ENCODE measurements at regions not wholly inside any gene's neighbourhood (a gene's known extent, or its start where the extent isn't known, plus 50 kb on each side); places are given as distances from the start of the nearest gene placed in this dataset.

DNA sequence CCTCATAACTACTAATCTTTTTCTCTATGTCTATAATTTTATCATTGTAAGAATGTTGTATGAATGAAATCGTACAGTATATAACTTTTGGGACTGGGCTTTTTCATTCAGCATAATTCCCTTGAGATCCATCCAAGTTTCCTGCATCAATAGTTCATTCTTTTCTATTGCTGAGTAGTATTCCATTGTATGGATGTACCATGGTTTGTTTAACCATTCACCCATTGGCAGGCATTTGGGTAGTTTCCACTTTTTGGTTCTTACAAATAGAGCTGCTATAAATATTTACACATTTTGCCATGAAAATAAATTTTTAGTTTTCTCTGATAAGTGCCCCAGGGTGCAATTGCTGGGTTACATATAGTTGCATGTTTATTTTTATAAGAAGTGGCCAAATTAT lies 659.8 kb downstream of the RAPGEF2 start:
- Mint-ChIP-seq H3K36me3 (no peaks in the 10 kb centered on the region), H3K4me3 (no peak overlapping the region), H3K9me3 (peaks cover 3% of the 10 kb centered on the region), H3K27ac (no peak overlapping the region), H3K4me1 (ENCODE audit: low read depth) (no peaks in the 10 kb centered on the region), H3K27me3 (no peaks in the 10 kb centered on the region)
- POLR2A ChIA-PET = no interaction called here
- no peak for DNase-seq
- intact Hi-C loops (cut with micrococcal nuclease) = no loop called here
- CTCF ChIA-PET = no interaction called here

- intact Hi-C loops (cut with micrococcal nuclease) = no loop called here
- Mint-ChIP-seq H3K27me3 (no peaks in the 10 kb centered on the region), H3K27ac (no peak overlapping the region), H3K36me3 (no peaks in the 10 kb centered on the region), H3K4me1 (ENCODE audit: low read depth) (no peaks in the 10 kb centered on the region), H3K4me3 (no peak overlapping the region), H3K9me3 (peaks cover 3% of the 10 kb centered on the region)
- ChIA-PET POLR2A (no interaction called here), CTCF (interaction anchor here (1.1 kb wide), 1 partner anchor 205 kb away, joined by 3 read pairs; no protein-coding TSS in a partner anchor)
- no peak for DNase-seq
These were observed 661.6 kb downstream of the RAPGEF2 start for GRCh38 chr4:159764343-159764952.

DNA sequence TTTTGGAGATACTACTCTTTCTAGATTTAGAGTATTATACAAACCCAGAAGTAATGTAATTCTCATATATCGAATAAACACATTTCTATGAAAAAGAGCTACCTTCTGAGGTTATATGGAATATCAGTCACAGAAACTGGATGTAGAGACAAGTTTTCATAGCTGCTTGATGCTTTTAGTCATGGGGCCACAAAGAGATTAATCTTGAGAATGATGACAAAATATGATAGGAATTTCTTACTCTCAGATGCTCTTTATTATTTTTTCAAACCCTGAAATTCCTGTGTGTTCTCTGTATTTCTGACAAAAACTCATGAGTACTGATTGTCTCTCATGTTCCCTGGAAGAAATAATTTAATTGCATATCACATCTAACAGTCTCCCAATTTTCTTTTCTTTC lies 662.5 kb downstream of the RAPGEF2 start:
- H3K36me3 Mint-ChIP-seq = no peaks in the 10 kb centered on the region
- CTCF ChIA-PET = interaction anchor here (1.1 kb wide), 1 partner anchor 204 kb away, joined by 3 read pairs; no protein-coding TSS in a partner anchor
- H3K27me3 Mint-ChIP-seq = no peaks in the 10 kb centered on the region
- POLR2A ChIA-PET = no interaction called here
- H3K4me3 Mint-ChIP-seq = no peak overlapping the region
- H3K4me1 Mint-ChIP-seq (ENCODE audit: low read depth) = no peaks in the 10 kb centered on the region
- no peak overlapping the region for H3K27ac Mint-ChIP-seq
- H3K9me3 Mint-ChIP-seq = peaks cover 3% of the 10 kb centered on the region
- intact Hi-C loops (cut with micrococcal nuclease) = no loop called here
- no peak for DNase-seq

DNA sequence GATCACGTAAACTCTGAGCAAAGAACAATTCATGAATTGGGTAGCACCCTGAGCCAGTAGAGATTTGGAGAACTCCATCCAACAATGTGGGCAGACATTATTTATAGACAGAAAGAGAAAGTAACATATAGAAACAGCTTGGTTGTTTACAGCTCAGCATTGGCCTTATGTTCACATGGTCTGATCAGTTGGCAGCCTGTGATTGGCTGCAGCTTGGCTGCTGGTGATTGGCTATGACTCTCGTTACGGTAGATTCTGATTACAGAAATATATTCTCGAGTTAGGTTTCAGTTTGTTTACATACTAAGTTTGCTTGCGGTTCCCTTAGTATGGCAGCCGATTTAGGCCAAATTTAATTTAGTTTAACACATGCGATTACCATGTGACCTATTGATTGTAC lies 663.4 kb downstream of the RAPGEF2 start:
- CTCF ChIA-PET = no interaction called here
- Mint-ChIP-seq H3K4me3 (no peak overlapping the region), H3K27me3 (no peaks in the 10 kb centered on the region), H3K4me1 (ENCODE audit: low read depth) (no peaks in the 10 kb centered on the region), H3K27ac (no peak overlapping the region), H3K36me3 (no peaks in the 10 kb centered on the region), H3K9me3 (peaks cover 3% of the 10 kb centered on the region)
- intact Hi-C loops (cut with micrococcal nuclease) = no loop called here
- POLR2A ChIA-PET = no interaction called here
- no peak for DNase-seq

DNA sequence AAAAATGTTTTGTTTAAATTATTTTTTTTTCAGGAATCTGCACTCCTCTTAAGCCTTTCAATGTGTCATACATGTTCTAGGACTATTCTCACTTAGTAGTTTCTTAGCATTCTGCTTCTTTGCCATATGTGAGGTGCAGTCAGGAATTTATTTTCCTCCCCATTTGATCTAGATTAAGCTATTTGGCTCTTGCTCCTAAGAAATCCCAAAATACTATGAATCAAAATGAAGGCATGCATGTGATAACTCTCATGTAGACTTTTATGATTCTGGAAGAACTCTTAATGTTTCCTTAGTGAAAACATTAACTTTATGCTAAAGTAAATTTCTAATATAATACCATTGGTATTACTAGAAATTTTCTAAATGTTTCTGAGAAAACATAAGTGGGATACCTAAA lies 664.5 kb downstream of the RAPGEF2 start:
- intact Hi-C loops (cut with micrococcal nuclease) = no loop called here
- Mint-ChIP-seq H3K27ac (no peak overlapping the region), H3K4me1 (ENCODE audit: low read depth) (no peaks in the 10 kb centered on the region), H3K9me3 (peaks cover 3% of the 10 kb centered on the region), H3K27me3 (no peaks in the 10 kb centered on the region), H3K4me3 (no peak overlapping the region), H3K36me3 (no peaks in the 10 kb centered on the region)
- DNase-seq = no peak
- CTCF ChIA-PET = no interaction called here
- POLR2A ChIA-PET = no interaction called here

GRCh38 chr4:159768016-159768415 lies 665.1 kb downstream of the RAPGEF2 start:
- no peaks in the 10 kb centered on the region for H3K4me1 Mint-ChIP-seq (ENCODE audit: low read depth)
- H3K9me3 Mint-ChIP-seq = peaks cover 3% of the 10 kb centered on the region
- no peak overlapping the region for H3K4me3 Mint-ChIP-seq
- POLR2A ChIA-PET = no interaction called here
- CTCF ChIA-PET = no interaction called here
- H3K27ac Mint-ChIP-seq = no peak overlapping the region
- no peak for DNase-seq
- no peaks in the 10 kb centered on the region for H3K36me3 Mint-ChIP-seq
- intact Hi-C loops (cut with micrococcal nuclease) = no loop called here
- no peaks in the 10 kb centered on the region for H3K27me3 Mint-ChIP-seq

DNA sequence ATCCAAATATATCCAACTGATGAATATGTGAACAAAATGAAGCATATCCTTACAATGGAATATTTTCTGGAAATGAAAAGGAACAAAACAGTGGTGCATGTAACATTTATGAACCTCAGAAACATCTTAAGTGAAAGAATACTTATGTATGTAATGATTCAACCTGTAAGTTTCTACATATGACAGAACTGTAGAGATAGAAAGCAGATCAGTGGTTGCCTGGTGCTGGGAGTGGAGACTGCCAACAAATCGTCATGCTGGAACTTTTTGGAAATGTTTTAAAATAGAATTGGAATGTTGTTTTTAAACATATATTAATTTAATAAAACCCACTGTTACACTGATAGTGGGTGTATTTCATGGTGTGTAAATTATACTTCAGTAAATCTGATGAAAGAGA lies 667.5 kb downstream of the RAPGEF2 start:
- no peaks in the 10 kb centered on the region for H3K4me1 Mint-ChIP-seq (ENCODE audit: low read depth)
- H3K4me3 Mint-ChIP-seq = no peak overlapping the region
- no peaks in the 10 kb centered on the region for H3K27me3 Mint-ChIP-seq
- H3K9me3 Mint-ChIP-seq = peaks cover 3% of the 10 kb centered on the region
- H3K27ac Mint-ChIP-seq = no peak overlapping the region
- ChIA-PET CTCF (no interaction called here), POLR2A (no interaction called here)
- intact Hi-C loops (cut with micrococcal nuclease) = no loop called here
- H3K36me3 Mint-ChIP-seq = no peaks in the 10 kb centered on the region
- no peak for DNase-seq

- ChIA-PET CTCF (no interaction called here), POLR2A (no interaction called here)
- H3K36me3 Mint-ChIP-seq = no peaks in the 10 kb centered on the region
- no peak overlapping the region for H3K4me3 Mint-ChIP-seq
- H3K27ac Mint-ChIP-seq = no peak overlapping the region
- intact Hi-C loops (cut with micrococcal nuclease) = no loop called here
- H3K4me1 Mint-ChIP-seq (ENCODE audit: low read depth) = no peaks in the 10 kb centered on the region
- no peak for DNase-seq
- H3K9me3 Mint-ChIP-seq = peaks cover 2% of the 10 kb centered on the region
- H3K27me3 Mint-ChIP-seq = no peaks in the 10 kb centered on the region
These were observed 668.1 kb downstream of the RAPGEF2 start for GRCh38 chr4:159770969-159771368.

DNA sequence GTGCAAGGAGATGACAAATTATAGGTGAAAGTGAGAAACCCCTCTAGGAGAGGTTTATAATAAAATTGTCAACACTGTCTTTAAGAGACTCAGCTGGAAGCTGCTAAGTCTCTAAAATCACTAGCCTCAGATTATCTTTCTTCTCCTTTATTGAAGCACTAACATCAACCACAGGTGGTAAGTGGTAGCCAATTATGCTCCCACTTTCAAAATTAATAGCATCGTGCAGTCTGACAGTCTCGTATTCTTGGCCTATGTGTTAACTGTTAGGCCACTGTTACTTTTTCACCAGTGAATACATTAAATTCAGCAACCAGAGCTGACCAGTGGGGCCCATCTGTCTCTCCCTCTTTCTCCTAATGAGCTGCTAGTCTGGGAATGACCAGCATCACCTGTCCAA lies 674.1 kb downstream of the RAPGEF2 start:
- Mint-ChIP-seq H3K36me3 (no peaks in the 10 kb centered on the region), H3K27ac (no peak overlapping the region), H3K4me1 (ENCODE audit: low read depth) (no peaks in the 10 kb centered on the region), H3K9me3 (no peaks in the 10 kb centered on the region), H3K4me3 (no peak overlapping the region), H3K27me3 (no peaks in the 10 kb centered on the region)
- intact Hi-C loops (cut with micrococcal nuclease) = no loop called here
- POLR2A ChIA-PET = no interaction called here
- CTCF ChIA-PET = no interaction called here
- DNase-seq = no peak

DNA sequence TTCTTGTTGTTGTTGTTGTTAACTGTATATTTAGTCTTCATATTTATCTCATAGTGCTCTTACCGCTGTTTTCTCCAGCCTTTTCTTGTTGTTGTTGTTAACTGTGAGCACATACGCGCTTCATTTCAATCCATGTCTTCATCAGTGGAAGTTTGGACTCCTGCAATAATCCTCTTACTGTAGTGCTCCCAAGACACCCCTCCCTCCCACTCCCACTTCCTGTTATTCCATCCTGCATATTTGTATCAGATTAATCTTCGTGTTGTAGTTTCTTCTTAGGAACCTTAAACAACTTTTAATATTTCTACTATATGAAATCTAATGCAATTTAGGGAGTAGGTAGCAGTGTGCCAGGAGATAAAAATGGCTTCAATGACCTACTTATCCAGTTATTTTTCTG lies 674.8 kb downstream of the RAPGEF2 start:
- Mint-ChIP-seq H3K27ac (no peak overlapping the region), H3K4me3 (no peak overlapping the region), H3K9me3 (no peaks in the 10 kb centered on the region), H3K36me3 (no peaks in the 10 kb centered on the region), H3K4me1 (ENCODE audit: low read depth) (no peaks in the 10 kb centered on the region), H3K27me3 (no peaks in the 10 kb centered on the region)
- POLR2A ChIA-PET = no interaction called here
- no peak for DNase-seq
- CTCF ChIA-PET = no interaction called here
- intact Hi-C loops (cut with micrococcal nuclease) = no loop called here

DNA sequence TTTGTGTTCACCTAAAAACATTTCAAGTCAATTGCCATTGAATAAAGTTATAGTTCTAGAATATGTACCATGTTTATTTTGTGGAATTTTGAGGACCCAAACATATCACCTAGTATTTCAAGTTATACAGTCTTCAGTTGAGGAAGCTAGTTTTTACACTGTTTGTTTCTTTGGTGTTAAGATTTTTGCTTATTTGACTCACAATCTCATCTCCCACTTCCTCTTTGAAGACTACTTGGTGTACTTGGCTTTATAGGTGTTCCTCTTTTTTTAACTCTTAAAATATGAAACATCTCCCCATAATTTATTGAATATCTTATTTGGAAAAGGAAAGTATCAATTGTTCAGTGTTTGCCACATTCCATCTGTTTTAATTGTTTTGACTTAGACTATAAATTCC lies 675.4 kb downstream of the RAPGEF2 start:
- POLR2A ChIA-PET = no interaction called here
- intact Hi-C loops (cut with micrococcal nuclease) = no loop called here
- peaks cover 3% of the 10 kb centered on the region for H3K9me3 Mint-ChIP-seq
- no peak for DNase-seq
- H3K27me3 Mint-ChIP-seq = no peaks in the 10 kb centered on the region
- no peak overlapping the region for H3K4me3 Mint-ChIP-seq
- no peaks in the 10 kb centered on the region for H3K4me1 Mint-ChIP-seq (ENCODE audit: low read depth)
- no peak overlapping the region for H3K27ac Mint-ChIP-seq
- CTCF ChIA-PET = no interaction called here
- no peaks in the 10 kb centered on the region for H3K36me3 Mint-ChIP-seq

DNA sequence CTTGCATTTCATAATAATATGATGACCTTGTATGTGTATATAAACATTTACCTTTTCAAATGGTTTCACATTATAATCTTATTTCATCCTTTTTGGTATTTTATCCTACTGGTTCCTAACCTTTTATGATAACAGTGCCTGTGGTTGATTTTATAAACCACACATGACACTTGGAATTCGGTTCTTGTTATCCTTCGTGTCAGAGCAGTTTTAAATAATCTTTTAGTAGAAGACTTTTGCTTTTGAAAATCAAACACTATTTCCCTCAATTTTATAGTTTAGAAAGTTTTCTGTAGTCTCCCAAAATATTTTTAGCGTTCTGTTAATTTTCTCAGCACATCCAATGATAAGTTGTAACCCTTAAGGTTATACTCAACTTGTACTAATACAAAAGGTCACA lies 676.8 kb downstream of the RAPGEF2 start:
- peaks cover 4% of the 10 kb centered on the region for H3K9me3 Mint-ChIP-seq
- H3K27ac Mint-ChIP-seq = no peak overlapping the region
- no peak overlapping the region for H3K4me3 Mint-ChIP-seq
- ChIA-PET POLR2A (no interaction called here), CTCF (no interaction called here)
- intact Hi-C loops (cut with micrococcal nuclease) = no loop called here
- H3K4me1 Mint-ChIP-seq (ENCODE audit: low read depth) = no peaks in the 10 kb centered on the region
- no peaks in the 10 kb centered on the region for H3K27me3 Mint-ChIP-seq
- DNase-seq = no peak
- no peaks in the 10 kb centered on the region for H3K36me3 Mint-ChIP-seq

DNA sequence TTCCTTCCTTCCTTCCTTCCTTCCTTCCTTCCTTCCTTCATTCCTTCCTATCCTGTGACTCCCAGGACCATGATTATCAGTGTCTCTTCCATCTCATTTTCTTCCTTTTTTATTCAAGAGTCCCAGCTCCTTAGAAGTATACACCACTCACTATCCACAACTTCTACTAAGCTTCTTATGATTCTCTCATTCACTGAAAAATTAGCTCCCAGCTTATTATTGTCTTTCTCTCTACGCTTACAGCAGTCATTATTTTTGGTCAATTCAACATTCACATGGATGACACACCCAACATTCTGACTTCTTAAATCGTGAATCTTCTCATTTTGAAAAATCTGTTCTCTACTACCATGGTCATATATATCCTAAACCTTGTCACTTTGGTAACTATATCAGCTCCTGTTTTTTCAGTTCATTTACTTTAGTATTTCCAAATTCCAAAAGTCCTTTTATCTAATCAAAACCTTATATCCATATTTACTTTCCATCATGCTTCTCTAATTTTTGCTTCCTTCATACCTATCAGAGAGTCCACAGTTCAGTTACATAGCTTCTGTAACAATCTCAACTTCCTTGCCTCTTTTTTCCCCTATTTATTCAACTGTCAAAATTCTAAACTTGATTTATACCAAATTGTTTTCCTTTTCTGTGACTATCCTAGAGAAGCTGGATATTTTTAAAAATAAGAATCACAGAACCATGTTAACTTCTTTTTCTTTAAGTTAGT lies 677.5 kb downstream of the RAPGEF2 start:
- CTCF ChIA-PET = no interaction called here
- H3K9me3 Mint-ChIP-seq = peaks cover 4% of the 10 kb centered on the region
- no peaks in the 10 kb centered on the region for H3K36me3 Mint-ChIP-seq
- H3K4me1 Mint-ChIP-seq (ENCODE audit: low read depth) = no peaks in the 10 kb centered on the region
- no peak for DNase-seq
- H3K27ac Mint-ChIP-seq = no peak overlapping the region
- POLR2A ChIA-PET = no interaction called here
- no peaks in the 10 kb centered on the region for H3K27me3 Mint-ChIP-seq
- H3K4me3 Mint-ChIP-seq = no peak overlapping the region
- intact Hi-C loops (cut with micrococcal nuclease) = no loop called here

All from activated CD4-positive, alpha-beta memory T cell treated with anti-CD3 and anti-CD28 coated beads for 36 hours (primary cell).